ENCODE measurements at regions not wholly inside any gene's neighbourhood (a gene's known extent, or its start where the extent isn't known, plus 50 kb on each side); places are given as distances from the start of the nearest gene placed in this dataset.

DNA sequence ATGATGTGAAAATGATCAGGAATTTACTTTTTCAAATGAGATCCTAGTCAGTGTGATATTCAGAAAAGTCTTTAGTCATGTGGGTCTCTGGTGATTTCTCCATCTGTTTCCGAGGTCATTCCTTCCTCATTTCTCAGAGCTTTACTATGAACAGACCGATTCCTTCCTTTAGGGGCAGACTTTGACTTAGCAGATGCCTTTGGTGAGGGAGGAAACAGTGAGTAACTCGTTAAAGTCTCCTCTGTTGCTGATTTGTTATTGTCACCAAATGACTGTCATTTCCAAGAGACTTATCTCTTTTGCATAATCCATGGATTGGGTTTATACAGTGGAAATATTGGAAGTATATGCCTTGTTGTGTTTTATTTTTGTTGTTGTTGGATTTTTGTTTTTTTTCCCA is 76.2 kb upstream of the CD99 start (continued):
- TF ChIP-seq RAD21 (IDR thresholded peaks at IDR 0.05 in 1 of 2, conservative IDR thresholded peaks at IDR 0.05 in 1 of 2; ENCODE audit: low read depth in 2 of 2, low read length in 2 of 2) (peak in 1 of 2 experiments; percentile 46; a peak in 1 of 4 replicates), JUND (IDR thresholded peaks at IDR 0.05; ENCODE audit: low read length) (0 out of 2 replicates have a peak, but pooled peaks have one; percentile 29), MAFK (IDR thresholded peaks at IDR 0.05; ENCODE audit: low read depth, low read length) (no peak), YY1 (IDR thresholded peaks at IDR 0.05; ENCODE audit: low read depth, low read length) (no peak), TAF7 (optimal IDR thresholded peaks at IDR 0.05; ENCODE audit: borderline replicate concordance, low read depth, low read length) (no peak), RXRA (IDR thresholded peaks at IDR 0.05; ENCODE audit: insufficient read depth, low read depth, low read length) (no peak), GABPA (IDR thresholded peaks at IDR 0.05; ENCODE audit: borderline replicate concordance, insufficient read depth, low read length) (no peak), KDM1A (IDR thresholded peaks at IDR 0.05; ENCODE audit: borderline replicate concordance, low read length) (no peak), CBX8 (IDR thresholded peaks at IDR 0.05; ENCODE audit: borderline replicate concordance, low read depth, low read length) (no peak), HDAC2 (IDR thresholded peaks at IDR 0.05; ENCODE audit: borderline replicate concordance in 1 of 2, low read depth in 2 of 2, low read length in 2 of 2) (no peak), POLR2A (IDR thresholded peaks at IDR 0.05; ENCODE audit: control extremely low read depth in 1 of 2, low read depth in 2 of 2, low read length in 2 of 2) (no peak), EGR1 (IDR thresholded peaks at IDR 0.05; ENCODE audit: borderline replicate concordance, low read depth, low read length) (no peak), BACH1 (IDR thresholded peaks at IDR 0.05; ENCODE audit: low read length) (no peak), POLR2AphosphoS5 (IDR thresholded peaks at IDR 0.05; ENCODE audit: low read depth, low read length) (no peak), CEBPB (IDR thresholded peaks at IDR 0.05; ENCODE audit: low read depth, low read length) (no peak), FOSL1 (IDR thresholded peaks at IDR 0.05; ENCODE audit: insufficient read depth, low read depth, low read length) (no peak), JUN (IDR thresholded peaks at IDR 0.05; ENCODE audit: low read depth, low read length) (no peak)
- TF ChIP-seq, protein P1, sequence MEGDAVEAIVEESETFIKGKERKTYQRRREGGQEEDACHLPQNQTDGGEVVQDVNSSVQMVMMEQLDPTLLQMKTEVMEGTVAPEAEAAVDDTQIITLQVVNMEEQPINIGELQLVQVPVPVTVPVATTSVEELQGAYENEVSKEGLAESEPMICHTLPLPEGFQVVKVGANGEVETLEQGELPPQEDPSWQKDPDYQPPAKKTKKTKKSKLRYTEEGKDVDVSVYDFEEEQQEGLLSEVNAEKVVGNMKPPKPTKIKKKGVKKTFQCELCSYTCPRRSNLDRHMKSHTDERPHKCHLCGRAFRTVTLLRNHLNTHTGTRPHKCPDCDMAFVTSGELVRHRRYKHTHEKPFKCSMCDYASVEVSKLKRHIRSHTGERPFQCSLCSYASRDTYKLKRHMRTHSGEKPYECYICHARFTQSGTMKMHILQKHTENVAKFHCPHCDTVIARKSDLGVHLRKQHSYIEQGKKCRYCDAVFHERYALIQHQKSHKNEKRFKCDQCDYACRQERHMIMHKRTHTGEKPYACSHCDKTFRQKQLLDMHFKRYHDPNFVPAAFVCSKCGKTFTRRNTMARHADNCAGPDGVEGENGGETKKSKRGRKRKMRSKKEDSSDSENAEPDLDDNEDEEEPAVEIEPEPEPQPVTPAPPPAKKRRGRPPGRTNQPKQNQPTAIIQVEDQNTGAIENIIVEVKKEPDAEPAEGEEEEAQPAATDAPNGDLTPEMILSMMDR (IDR thresholded peaks at IDR 0.05; ENCODE audit: control extremely low read depth in 1 of 3, insufficient read depth in 1 of 3, low read depth in 1 of 3, low read length in 3 of 3) = peak in 2 of 3 experiments; percentile 39 to 56; a peak in 2 of 4 replicates
